NB4 (cell line): ENCODE measurements at regions not wholly inside any gene's neighbourhood (a gene's known extent, or its start where the extent isn't known, plus 50 kb on each side); places are given as distances from the start of the nearest gene placed in this dataset.

Experiments
- DNase-seq: peaks from one replicate; pipeline ENCODE4 v3.0.0; 2010; ENCODE audit warnings: low read depth
- H3K4me3 ChIP-seq: one replicate; pipeline ENCODE4 v1.5.1; 2011; ENCODE audit warnings: mild to moderate bottlenecking, low read depth, low read length, moderate library complexity
- CTCF ChIP-seq: IDR thresholded peaks from one replicate; pipeline ENCODE4 v1.5.1; 2012; ENCODE audit warnings: low read depth, low read length
- MAX ChIP-seq: IDR thresholded peaks from 2 replicates; pipeline ENCODE4 v1.6.1; 2011; ENCODE audit warnings: low read depth, low read length
- MYC ChIP-seq: IDR thresholded peaks from 2 replicates; pipeline ENCODE4 v1.6.1; 2011; ENCODE audit warnings: low read depth, low read length
- POLR2A ChIP-seq: IDR thresholded peaks from 2 replicates; pipeline ENCODE4 v1.6.1; 2011; ENCODE audit warnings: mild to moderate bottlenecking; ENCODE audit not compliant: insufficient read length; ENCODE audit errors: extremely low read depth

GRCh38 chr3:59115364-59116232, 65.8 kb upstream of the CFAP20DC start:
- no peak for TF ChIP-seq MYC
- DNase-seq = no peak
- no peak overlapping the region for H3K4me3 ChIP-seq

GRCh38 chr3:59107856-59108815, 58.3 kb upstream of the CFAP20DC start:
- DNase-seq = no peak
- no peak for TF ChIP-seq CTCF

GRCh38 chr3:59106085-59106648, 56.3 kb upstream of the CFAP20DC start:
- TF ChIP-seq POLR2A = no peak
- no peak for TF ChIP-seq CTCF
- no peak for TF ChIP-seq MYC
- TF ChIP-seq MAX = no peak
- DNase-seq = no peak
- no peak overlapping the region for H3K4me3 ChIP-seq

More at GRCh38 chr3:59107856-59108815, 58.3 kb upstream of the CFAP20DC start:
- H3K4me3 ChIP-seq = no peak overlapping the region

GRCh38 chr3:59103552-59103951, 53.7 kb upstream of the CFAP20DC start:
- no peak for DNase-seq
- TF ChIP-seq MYC = no peak
- no peak overlapping the region for H3K4me3 ChIP-seq

- TF ChIP-seq CTCF (no peak), MYC (no peak), MAX (no peak), POLR2A (no peak)
- no peak for DNase-seq
- no peak overlapping the region for H3K4me3 ChIP-seq
These were observed 51.5 kb upstream of the CFAP20DC start for GRCh38 chr3:59101231-59101736.
